ENCODE measurements at regions not wholly inside any gene's neighbourhood (a gene's known extent, or its start where the extent isn't known, plus 50 kb on each side); places are given as distances from the start of the nearest gene placed in this dataset.

- H3K27ac ChIP-seq (ENCODE audit: low read depth, low read length): no peak overlapping the region
- Mint-ChIP-seq H3K27ac (no peak overlapping the region), H3K36me3 (ENCODE audit: low read depth) (no peaks in the 10 kb centered on the region), H3K4me1 (peaks cover 13% of the 10 kb centered on the region), H3K9me3 (peaks cover 4% of the 10 kb centered on the region), H3K27me3 (ENCODE audit: insufficient read depth) (no peaks in the 10 kb centered on the region), H3K4me3 (no peak overlapping the region)
- no peak overlapping the region for H3K4me3 ChIP-seq (ENCODE audit: low read length)
- no peak for DNase-seq
- H3K9ac ChIP-seq (ENCODE audit: extremely low read depth, low read length, poor library complexity, severe bottlenecking): no peak overlapping the region
- no peaks in the 10 kb centered on the region for H3K9me3 ChIP-seq (ENCODE audit: control insufficient read depth, low read length)
- H3K27me3 ChIP-seq (ENCODE audit: control insufficient read depth, insufficient read depth, low read length, poor library complexity, severe bottlenecking): no peaks in the 10 kb centered on the region
- 87 to 96% methylated on average over 2 to 3 of the region's 3 CpGs for WGBS, 2 experiments (ENCODE audit: insufficient coverage in 1 of 2, insufficient read length in 1 of 2)
- no peaks in the 10 kb centered on the region for H3K36me3 ChIP-seq (ENCODE audit: control insufficient read depth, insufficient read depth, low read length)
- H3K4me1 ChIP-seq (ENCODE audit: control insufficient read depth, insufficient read depth, low read length): peaks cover 7% of the 10 kb centered on the region
- no peak for TF ChIP-seq CTCF (conservative IDR thresholded peaks at IDR 0.05)
These were observed 171.2 kb upstream of the KIF2A start for GRCh38 chr5:62134811-62135210.

DNA sequence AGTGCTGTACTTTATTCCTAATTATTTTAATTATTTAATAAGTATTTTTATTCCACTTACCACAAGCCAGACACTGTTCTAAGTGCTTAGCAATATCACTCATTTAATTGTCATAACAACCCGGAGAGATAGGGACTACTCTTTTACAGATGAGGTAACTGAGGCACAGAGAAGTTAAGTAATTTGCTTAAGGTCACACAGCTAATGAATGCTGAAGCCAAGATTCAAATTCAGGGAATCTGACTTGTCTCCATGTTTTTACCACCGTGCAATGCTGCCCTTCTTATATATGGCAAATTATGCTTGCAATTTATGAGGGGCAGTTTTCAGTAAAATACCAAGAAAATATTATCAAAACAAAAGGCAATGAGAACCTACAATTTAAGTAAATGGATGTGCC, 168.4 kb upstream of the KIF2A start:
- H3K9me3 Mint-ChIP-seq: peaks cover 4% of the 10 kb centered on the region
- 90 to 100% methylated on average over 1 to 2 of the region's 2 CpGs for WGBS, 2 experiments (ENCODE audit: insufficient coverage in 1 of 2, insufficient read length in 1 of 2)
- no peak overlapping the region for H3K9ac ChIP-seq (ENCODE audit: extremely low read depth, low read length, poor library complexity, severe bottlenecking)
- no peak overlapping the region for H3K27ac Mint-ChIP-seq
- no peaks in the 10 kb centered on the region for H3K36me3 Mint-ChIP-seq (ENCODE audit: low read depth)
- H3K27me3 ChIP-seq (ENCODE audit: control insufficient read depth, insufficient read depth, low read length, poor library complexity, severe bottlenecking): no peaks in the 10 kb centered on the region
- no peaks in the 10 kb centered on the region for H3K27me3 Mint-ChIP-seq (ENCODE audit: insufficient read depth)
- DNase-seq: no peak
- no peaks in the 10 kb centered on the region for H3K36me3 ChIP-seq (ENCODE audit: control insufficient read depth, insufficient read depth, low read length)
- peaks cover 26% of the 10 kb centered on the region for H3K4me1 Mint-ChIP-seq
- H3K27ac ChIP-seq (ENCODE audit: low read depth, low read length): no peak overlapping the region
- H3K9me3 ChIP-seq (ENCODE audit: control insufficient read depth, low read length): no peaks in the 10 kb centered on the region
- H3K4me1 ChIP-seq (ENCODE audit: control insufficient read depth, insufficient read depth, low read length): peaks cover 11% of the 10 kb centered on the region
- TF ChIP-seq CTCF (conservative IDR thresholded peaks at IDR 0.05): no peak
- no peak overlapping the region for H3K4me3 ChIP-seq (ENCODE audit: low read length)
- no peak overlapping the region for H3K4me3 Mint-ChIP-seq

DNA sequence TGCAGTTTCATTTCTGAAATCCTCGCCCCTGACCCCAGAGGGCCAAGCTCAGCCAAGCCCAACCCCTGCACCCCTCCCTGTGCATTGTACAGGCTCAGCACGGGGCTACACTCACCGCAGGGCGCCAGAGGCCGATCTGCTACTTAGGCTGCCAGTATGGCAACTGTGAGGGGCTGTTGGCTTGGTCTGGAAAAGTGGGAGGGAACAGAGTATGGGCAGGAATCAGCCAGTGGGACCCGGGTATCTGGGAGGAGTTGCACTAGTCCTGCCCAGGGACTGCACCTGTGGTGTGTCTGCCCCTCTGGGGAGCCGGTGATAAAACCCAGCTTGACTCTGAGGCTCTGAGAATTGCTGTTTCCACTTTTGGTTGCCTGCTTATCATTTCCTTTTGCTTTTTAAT, 167.4 kb upstream of the KIF2A start:
- Histone ChIP-seq H3K9ac (ENCODE audit: extremely low read depth, low read length, poor library complexity, severe bottlenecking) (no peak overlapping the region), H3K36me3 (ENCODE audit: control insufficient read depth, insufficient read depth, low read length) (no peaks in the 10 kb centered on the region), H3K4me1 (ENCODE audit: control insufficient read depth, insufficient read depth, low read length) (peaks cover 12% of the 10 kb centered on the region), H3K27me3 (ENCODE audit: control insufficient read depth, insufficient read depth, low read length, poor library complexity, severe bottlenecking) (no peaks in the 10 kb centered on the region), H3K27ac (ENCODE audit: low read depth, low read length) (no peak overlapping the region), H3K9me3 (ENCODE audit: control insufficient read depth, low read length) (no peaks in the 10 kb centered on the region), H3K4me3 (ENCODE audit: low read length) (no peak overlapping the region)
- H3K4me3 Mint-ChIP-seq: no peak overlapping the region
- WGBS, 2 experiments (ENCODE audit: insufficient coverage in 1 of 2, insufficient read length in 1 of 2): 45 to 46% methylated on average over 4 to 7 of the region's 7 CpGs
- peaks cover 36% of the 10 kb centered on the region for H3K4me1 Mint-ChIP-seq
- no peaks in the 10 kb centered on the region for H3K36me3 Mint-ChIP-seq (ENCODE audit: low read depth)
- peak; percentile 86 for DNase-seq
- no peaks in the 10 kb centered on the region for H3K27me3 Mint-ChIP-seq (ENCODE audit: insufficient read depth)
- peaks cover 4% of the 10 kb centered on the region for H3K9me3 Mint-ChIP-seq
- no peak overlapping the region for H3K27ac Mint-ChIP-seq
- TF ChIP-seq CTCF (conservative IDR thresholded peaks at IDR 0.05): no peak
